Retinal pigment epithelial cell (primary cell): ENCODE measurements at regions not wholly inside any gene's neighbourhood (a gene's known extent, or its start where the extent isn't known, plus 50 kb on each side); places are given as distances from the start of the nearest gene placed in this dataset.

Source experiments
- DNase-seq: peaks from one replicate; pipeline ENCODE4 v3.0.0-alpha.2; 2010; ENCODE audit warnings: low read depth
- H3K4me3 ChIP-seq: 2 replicates; pipeline ENCODE4 v1.5.1; 2011; ENCODE audit warnings: mild to moderate bottlenecking, low read length, control low read depth, moderate library complexity
- TF ChIP-seq, protein P1 (sequence below): conservative IDR thresholded peaks from 2 replicates; pipeline ENCODE4 v1.5.1; 2011; ENCODE audit warnings: low read depth, low read length, control low read depth, inconsistent platforms

DNA sequence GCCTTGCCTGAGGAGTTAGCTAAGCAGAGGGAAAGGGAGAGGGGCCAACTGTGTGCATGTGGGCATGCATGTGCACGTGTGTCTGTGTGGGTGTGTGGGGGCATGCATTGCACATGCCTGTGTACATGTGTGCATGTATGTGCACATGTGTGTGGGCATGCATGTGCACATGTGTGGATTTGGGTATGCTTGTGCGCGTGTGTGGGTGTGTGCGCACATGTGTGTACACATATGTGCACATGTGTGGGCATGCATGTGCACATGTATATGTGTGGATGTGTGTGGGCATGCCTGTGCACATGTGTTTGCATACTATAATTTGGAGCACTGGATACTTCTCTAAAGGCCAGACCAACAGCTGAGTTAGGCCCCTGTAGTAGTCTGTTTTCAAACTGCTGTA lies 350.0 kb downstream of the PRDM2 start:
- no peak overlapping the region for H3K4me3 ChIP-seq
- TF ChIP-seq, protein P1, sequence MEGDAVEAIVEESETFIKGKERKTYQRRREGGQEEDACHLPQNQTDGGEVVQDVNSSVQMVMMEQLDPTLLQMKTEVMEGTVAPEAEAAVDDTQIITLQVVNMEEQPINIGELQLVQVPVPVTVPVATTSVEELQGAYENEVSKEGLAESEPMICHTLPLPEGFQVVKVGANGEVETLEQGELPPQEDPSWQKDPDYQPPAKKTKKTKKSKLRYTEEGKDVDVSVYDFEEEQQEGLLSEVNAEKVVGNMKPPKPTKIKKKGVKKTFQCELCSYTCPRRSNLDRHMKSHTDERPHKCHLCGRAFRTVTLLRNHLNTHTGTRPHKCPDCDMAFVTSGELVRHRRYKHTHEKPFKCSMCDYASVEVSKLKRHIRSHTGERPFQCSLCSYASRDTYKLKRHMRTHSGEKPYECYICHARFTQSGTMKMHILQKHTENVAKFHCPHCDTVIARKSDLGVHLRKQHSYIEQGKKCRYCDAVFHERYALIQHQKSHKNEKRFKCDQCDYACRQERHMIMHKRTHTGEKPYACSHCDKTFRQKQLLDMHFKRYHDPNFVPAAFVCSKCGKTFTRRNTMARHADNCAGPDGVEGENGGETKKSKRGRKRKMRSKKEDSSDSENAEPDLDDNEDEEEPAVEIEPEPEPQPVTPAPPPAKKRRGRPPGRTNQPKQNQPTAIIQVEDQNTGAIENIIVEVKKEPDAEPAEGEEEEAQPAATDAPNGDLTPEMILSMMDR = no peak
- no peak for DNase-seq

DNA sequence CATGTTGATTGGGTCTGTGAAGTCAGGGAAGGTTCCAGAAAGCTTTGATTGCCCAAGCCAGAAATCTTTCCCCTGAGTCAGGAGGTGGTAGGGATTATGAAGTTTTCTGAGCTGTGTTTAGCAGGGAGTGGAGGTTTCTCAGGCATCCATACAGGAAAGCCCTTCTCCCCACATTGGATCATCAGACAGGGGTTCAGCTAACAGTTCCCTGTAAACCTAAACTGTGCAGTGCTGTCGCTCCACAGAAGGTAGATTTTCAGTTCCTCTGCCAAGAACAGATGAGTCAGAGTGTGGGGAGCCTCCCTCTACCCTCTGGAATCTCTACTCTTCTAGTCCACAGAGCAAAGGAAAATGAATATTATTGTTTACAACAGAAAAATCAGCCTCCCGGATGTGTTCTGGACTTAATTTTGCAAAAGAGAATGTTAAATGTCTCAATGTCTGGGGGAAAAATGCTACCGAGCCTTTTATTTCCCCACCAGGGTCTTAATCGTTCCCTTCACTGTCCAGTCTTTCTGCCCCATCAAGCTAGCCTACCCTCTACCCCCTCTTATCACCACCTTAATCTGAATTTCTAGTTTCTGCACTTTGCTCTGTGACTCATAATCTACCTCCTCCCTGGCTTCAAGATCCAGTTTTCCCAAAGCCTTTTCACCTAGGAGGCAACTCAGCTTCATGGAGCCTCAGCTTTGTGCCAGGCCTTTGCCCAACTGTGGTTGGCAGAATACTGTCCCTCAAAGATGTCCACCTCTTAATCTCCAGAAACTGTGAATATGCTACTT lies 355.6 kb downstream of the PRDM2 start:
- TF ChIP-seq, protein P1 = no peak
- H3K4me3 ChIP-seq = no peak overlapping the region
- DNase-seq = peak; percentile 91

DNA sequence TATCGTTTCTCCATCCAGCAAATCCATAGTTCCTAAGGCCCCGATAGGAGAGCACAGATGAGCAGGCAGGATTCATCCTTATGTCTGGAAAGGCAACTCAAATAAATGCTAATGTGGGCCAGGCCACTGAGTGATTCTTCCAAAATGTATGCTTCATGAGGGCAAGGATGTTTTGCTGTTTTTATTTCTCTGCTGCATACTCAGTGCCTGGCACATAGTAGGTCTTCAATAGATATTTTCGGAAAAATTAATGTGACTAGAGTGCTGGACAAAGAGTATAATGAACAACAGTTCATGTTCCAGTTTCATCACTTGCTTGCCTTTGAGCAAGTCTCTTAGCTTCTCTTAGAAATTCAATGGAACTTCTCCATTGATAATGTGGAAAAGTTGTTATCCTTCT lies 357.7 kb downstream of the PRDM2 start:
- DNase-seq = no peak
- no peak overlapping the region for H3K4me3 ChIP-seq
- TF ChIP-seq, protein P1 = no peak

DNA sequence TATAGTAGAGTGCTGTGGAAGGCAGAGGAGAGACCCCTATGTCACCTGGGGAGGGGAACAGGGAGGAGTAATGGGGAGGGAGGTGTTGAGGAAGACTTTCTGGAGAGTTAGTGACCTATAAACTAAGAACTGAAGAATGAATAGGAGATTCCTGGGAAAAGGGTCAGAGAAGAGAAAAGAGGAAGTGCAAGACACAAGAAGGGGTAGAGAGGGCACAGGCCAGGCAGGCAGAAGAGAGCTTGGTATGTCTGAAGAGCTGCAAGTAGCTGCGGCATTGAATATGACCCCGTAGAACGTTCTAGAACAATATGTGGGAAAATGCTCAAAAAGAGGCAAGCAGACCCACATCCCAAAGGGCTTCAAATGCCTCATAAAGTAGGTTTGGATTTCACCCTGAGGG lies 361.2 kb downstream of the PRDM2 start:
- no peak overlapping the region for H3K4me3 ChIP-seq
- TF ChIP-seq, protein P1 = no peak
- DNase-seq = no peak

DNA sequence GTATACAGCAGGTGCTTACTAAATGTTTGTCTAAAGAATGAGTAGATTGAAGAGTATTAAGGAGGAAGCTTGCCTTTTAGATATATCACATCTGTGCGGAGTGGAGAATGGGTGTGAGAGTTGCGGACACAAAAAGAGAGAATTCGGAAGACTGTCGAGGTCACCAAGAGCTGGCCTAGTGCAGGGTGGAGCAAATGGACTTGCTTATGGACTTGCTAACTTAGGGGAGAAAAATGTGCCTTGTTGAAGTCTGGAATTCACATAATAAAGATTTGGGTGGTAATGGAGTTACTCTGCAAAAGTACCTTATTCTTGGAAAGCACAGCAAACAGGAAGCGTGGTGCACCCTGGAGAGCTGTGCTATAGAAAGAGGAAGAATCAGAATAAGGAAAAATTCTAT lies 361.7 kb downstream of the PRDM2 start:
- TF ChIP-seq, protein P1 = no peak
- H3K4me3 ChIP-seq = no peak overlapping the region
- no peak for DNase-seq

DNA sequence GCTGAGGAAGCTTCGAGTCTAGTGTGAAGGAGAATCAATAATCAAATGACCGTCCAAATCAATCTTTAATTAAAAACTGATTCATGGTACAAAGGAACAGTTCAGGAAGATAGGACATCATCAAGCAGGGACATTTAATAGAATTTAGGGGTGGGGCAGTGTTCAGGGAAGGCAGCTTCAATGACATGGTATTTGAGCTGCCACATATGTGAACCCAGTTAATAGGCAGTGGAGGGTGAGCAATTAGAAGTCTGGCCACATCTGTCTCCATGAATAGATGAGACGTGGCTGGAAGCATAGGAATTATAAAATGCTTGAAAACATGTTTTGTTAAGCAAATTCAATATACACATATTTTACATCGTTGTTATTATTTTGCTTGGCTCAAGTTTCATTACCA lies 362.7 kb downstream of the PRDM2 start:
- TF ChIP-seq, protein P1 = no peak
- DNase-seq = no peak
- H3K4me3 ChIP-seq = no peak overlapping the region

DNA sequence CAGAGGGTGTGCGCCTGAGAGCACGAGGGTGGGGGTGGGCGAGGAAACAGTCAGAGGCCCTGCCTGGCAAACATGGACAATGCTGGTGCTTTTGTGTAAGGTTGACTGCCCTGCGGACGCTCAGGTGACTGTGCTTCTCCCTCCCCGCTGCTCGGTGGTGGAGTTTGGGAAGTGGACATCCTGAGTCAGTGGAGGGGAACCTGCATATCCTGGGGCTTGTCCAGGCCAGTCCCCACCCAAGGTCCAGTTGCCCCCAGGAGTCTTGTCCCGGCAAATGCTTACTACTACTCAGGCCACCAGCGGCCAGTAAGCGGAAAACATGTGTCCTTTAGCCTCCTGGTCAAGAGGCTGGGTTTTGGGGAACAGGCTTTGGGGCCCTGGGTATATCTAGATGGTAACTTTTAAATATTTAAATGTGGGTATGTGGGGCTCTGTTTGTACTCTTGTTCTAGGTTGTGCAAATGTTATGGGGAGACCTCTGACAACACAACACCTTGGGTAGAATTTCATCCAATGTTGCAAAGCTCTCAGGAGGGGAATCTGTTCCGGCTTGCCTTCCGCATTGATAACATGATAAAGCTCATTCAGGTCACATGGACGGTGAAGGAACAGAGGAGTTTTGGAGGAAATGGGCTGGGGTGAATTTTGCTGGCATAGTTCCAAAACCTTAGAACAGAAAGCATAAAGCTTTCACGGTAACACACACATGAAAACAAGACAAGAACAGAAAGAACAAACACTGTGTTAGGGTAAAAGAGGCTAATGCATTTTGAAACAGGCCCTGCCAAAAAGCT lies 364.9 kb downstream of the PRDM2 start:
- TF ChIP-seq, protein P1 = no peak
- no peak for DNase-seq
- H3K4me3 ChIP-seq = no peak overlapping the region
